K562 (cell line): ENCODE measurements at regions not wholly inside any gene's neighbourhood (a gene's known extent, or its start where the extent isn't known, plus 50 kb on each side); places are given as distances from the start of the nearest gene placed in this dataset.

Experiments
- CTCF ChIP-seq, 3 experiments: IDR thresholded peaks in 2 of 3; conservative IDR thresholded peaks in 1 of 3; 2 replicates each; pipeline ENCODE4 v1.5.1; 2011 to 2012; ENCODE audit warnings: low read length in 3 of 3, mild to moderate bottlenecking in 3 of 3, control low read depth in 2 of 3, improper control_type of control experiment in 1 of 3, inconsistent platforms in 1 of 3, low read depth in 1 of 3, mixed read lengths in 1 of 3, moderate library complexity in 1 of 3; ENCODE audit not compliant: insufficient read depth in 2 of 3
- E2F1 ChIP-seq: sonication (generic); formaldehyde crosslinking; IDR thresholded peaks from 2 replicates; pipeline ENCODE4 v1.8.1; 2023; ENCODE audit warnings: mild to moderate bottlenecking, missing genetic modification reagents, moderate library complexity
- MYC ChIP-seq, 2 experiments: fragments of 250-450 bp in 1 of 2; sonication (Bioruptor Pico) in 1 of 2; IDR thresholded peaks; 2 replicates each; pipeline versions ENCODE4 v1.5.1 to v1.6.1; 2012 to 2021; ENCODE audit warnings: low read depth in 2 of 2, borderline replicate concordance in 1 of 2, improper control_type of control experiment in 1 of 2, low read length in 1 of 2, mild to moderate bottlenecking in 1 of 2, moderate library complexity in 1 of 2
- SMARCE1 ChIP-seq: fragments of 450-650 bp; IDR thresholded peaks from 2 replicates; pipeline ENCODE4 v1.7.1; 2016; ENCODE audit warnings: mild to moderate bottlenecking
- TARDBP ChIP-seq: fragments of 450-650 bp; IDR thresholded peaks from 2 replicates; pipeline ENCODE4 v1.6.1; 2016
- UBTF ChIP-seq, 2 experiments: IDR thresholded peaks; 2 replicates each; pipeline ENCODE4 v1.6.1; 2012; ENCODE audit warnings: improper control_type of control experiment in 2 of 2, low read depth in 2 of 2, low read length in 2 of 2, borderline replicate concordance in 1 of 2
- ZNF79 ChIP-seq: fragments of 250-450 bp; sonication (Bioruptor Pico); IDR thresholded peaks from 2 replicates; pipeline ENCODE4 v1.4.0; 2020; ENCODE audit warnings: low read depth, mild to moderate bottlenecking, moderate library complexity

GRCh38 chr10:90652519-90652918, 205.3 kb downstream of the HTR7 start:
- TF ChIP-seq SMARCE1 (no peak), CTCF (IDR thresholded peaks at IDR 0.05 in 2 of 3, conservative IDR thresholded peaks at IDR 0.05 in 1 of 3; ENCODE audit: insufficient read depth in 2 of 3, low read depth in 1 of 3, low read length in 3 of 3) (no peak), UBTF (IDR thresholded peaks at IDR 0.05; ENCODE audit: borderline replicate concordance in 1 of 2, low read depth in 2 of 2, low read length in 2 of 2) (no peak), TARDBP (no peak), ZNF79 (CRISPR knock-in tag) (no peak), MYC (IDR thresholded peaks at IDR 0.05; ENCODE audit: low read depth, low read length) (no peak), MYC (CRISPR knock-in tag; IDR thresholded peaks at IDR 0.05; ENCODE audit: borderline replicate concordance, low read depth) (no peak), E2F1 (no peak)
